Activated CD8-positive, alpha-beta memory T cell treated with anti-CD3 and anti-CD28 coated beads, Interleukin-2, amount 50 U/mL, for 24 hours (primary cell): ENCODE measurements at regions not wholly inside any gene's neighbourhood (a gene's known extent, or its start where the extent isn't known, plus 50 kb on each side); places are given as distances from the start of the nearest gene placed in this dataset.

ENCODE experiments used
- DNase-seq: peaks from one replicate; pipeline ENCODE4 v3.0.0-alpha.2; 2020; ENCODE audit errors: extremely low read depth

- DNase-seq: no peak
Measured at GRCh38 chr20:50392138-50392866, 117.9 kb upstream of the PTPN1 start.

DNA sequence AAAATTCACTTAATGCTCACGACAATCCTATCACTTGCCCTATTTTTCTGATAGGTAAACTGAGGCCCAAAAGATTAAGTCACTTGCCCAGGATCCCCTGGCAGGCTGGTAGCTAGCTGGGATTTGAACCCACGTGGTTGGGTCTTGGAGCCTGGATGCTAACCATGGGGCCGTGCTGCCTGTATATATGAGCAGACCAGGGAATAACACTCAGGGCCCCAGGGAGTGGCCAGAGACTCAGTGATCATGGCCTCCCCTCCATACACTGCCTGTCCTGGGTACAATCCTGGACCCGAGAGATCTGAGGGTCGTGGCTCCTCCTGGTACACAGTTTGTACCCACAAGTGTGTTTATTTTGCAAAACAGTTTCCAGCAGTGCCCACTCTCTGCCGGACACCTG is 116.9 kb upstream of the PTPN1 start:
- DNase-seq: no peak

DNA sequence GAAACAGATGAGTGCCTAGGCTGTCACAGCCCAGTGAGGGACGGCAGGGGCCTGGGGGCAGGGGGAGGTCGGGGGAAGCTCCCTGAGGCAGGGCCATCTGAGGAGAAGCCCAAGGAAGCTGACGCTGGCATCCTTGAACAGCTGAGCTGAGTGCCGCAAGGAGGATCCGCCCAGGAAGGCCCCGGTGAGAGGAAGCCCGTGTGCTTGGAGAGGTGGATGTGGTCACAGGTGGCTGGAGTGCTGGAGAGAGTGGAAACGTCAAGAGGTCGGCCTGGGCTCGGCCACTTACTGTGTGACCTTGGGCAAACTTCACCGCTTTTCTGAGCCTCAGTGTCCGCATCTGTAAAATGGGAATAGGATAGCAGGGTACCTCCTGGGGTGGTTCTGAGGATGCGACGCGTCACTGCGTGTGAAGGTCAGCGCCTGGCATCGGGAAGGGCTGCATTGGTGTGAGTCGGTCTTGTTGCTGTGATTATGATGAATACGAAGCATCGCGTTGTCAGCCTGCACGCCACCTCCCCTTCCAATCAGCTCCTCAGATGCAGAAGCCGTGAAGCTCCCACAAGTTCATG is 116.1 kb upstream of the PTPN1 start:
- DNase-seq: no peak

DNA sequence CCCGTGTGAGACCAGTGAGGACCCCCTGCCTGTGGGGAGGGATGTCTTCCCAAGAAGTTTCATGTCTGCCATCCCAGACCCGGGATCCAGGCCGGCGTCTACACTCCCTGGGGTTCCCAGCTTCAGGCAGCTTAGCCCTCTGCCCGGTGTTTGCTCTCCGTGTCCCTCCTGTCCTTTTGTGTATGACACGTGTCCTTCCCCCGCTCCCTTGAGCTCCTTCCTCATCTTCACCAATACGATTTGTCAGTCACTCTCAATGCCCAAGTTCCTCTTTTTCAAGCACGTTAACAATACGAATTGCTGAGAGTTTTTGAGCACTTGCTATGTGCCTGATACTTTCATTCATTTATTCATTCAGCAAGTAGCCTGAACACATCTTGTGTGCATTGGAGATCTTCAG is 115.6 kb upstream of the PTPN1 start:
- no peak for DNase-seq

DNA sequence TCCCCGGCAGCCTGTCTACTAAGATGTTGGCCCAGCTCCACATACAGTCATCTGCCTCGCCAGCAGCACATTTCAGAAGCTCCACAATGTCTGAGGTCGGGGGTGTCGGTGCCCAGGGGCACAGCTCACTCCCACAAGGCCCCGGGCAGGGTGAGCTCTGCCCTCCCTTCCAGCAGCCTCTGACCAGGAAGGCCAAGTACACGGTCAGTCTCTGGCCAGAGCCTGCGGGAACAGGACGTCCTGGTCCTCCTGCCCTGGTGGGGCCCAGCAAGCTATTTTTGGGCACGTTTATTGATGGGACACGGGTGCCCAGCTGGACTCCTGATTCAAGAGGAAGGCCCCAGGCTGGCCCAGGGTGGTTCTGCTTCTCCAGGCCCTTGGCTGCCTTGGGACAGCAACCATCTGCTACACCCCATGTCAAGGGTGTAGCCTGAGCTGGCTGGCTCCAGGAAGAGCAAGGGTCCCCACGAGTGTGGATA is 114.9 kb upstream of the PTPN1 start:
- DNase-seq: no peak

DNA sequence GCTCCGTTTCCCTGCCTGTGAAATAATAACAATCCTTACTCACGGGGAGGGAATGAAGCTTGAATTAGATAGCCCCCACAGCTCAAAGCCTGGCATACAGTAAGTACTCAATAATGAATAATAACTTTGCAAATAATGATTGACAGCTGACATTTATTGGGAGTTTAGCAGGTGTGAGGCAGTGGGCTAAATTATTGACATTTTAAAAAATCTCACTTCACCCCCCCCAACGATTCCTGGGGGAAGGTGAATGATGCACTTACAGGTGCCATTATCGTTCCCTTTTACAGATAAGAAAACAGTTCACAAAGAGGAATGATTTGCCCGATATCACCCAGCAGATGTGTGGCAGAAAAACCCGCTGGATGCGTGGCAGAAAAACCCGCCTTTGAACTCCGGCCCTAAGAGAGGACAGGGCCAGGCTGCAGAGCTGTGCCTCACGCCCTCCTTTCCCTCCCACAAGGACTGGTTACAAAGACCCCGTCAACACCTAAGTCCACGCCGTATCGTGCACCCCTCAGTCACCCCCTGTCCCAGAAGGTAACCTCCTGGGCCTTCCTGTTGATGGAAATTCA is 114.2 kb upstream of the PTPN1 start:
- DNase-seq: no peak

- DNase-seq: no peak
Measured at GRCh38 chr20:50396623-50397022, 113.6 kb upstream of the PTPN1 start.

GRCh38 chr20:50397058-50397457 is 113.1 kb upstream of the PTPN1 start:
- DNase-seq: no peak

DNA sequence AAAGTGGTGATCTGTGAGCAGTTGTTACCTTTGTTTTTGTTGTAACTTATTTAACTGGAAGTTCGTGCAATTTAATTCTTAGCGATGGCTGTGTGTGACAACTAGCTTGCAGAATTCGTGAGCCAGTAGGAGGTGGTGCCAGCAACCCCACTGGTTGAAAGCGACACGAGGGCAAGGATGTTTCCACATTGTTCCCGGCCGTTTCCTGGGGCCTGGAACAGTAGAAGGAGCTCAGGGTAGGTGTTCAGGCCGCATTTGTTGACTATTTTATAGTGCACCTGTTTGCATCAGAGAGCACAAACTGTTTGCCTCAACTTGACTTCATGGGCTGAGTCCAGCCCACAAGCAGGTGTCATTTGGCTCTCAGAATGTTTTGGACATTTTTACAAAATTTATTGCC is 112.1 kb upstream of the PTPN1 start:
- no peak for DNase-seq

- DNase-seq: no peak
Measured at GRCh38 chr20:50398471-50398820, 111.7 kb upstream of the PTPN1 start.

- no peak for DNase-seq
Measured at GRCh38 chr20:50398821-50399554, 111.2 kb upstream of the PTPN1 start.

GRCh38 chr20:50399555-50399916 is 110.6 kb upstream of the PTPN1 start:
- DNase-seq: no peak

GRCh38 chr20:50399917-50400704 is 110.1 kb upstream of the PTPN1 start:
- DNase-seq: no peak

DNA sequence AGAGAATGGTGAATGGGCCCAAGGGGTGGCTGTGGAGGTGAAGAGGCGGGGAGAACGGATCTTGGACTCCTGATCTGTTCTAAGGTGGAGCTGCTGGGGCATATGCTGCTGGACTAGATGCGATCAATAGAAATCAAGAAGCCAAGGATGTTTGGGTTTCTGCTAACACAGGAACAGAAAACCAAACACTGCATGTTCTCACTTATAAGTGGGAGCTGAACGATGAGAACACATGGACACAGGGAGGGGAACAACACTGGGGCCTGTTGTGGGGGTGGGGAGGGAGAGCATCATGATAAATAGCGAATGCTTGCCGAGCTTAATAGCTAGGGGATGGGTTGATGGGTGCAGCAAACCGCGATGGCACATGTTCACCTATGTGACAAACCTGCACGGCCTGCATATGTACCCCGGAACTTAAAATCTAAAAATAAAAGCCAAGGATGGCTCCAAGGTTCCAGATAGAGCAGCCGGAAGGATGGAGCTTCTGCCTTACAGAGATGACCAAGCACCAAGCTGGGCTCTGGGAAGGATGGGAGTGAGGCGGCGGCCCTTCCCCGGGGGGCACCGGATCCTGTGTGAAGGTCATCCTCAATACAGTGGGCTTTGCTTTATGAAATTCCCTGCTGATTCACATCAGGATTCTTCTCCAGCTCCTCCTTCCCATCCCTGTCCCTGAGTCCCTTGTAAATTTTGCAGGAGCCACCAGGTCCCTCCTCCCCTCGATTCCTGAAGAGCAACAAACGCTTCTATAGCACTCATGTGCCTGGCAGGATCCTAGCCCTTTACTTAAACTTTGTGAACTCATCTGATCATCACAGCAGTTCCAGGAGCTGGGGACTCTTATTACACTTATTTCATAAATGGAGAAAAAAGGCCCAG is 109.2 kb upstream of the PTPN1 start:
- no peak for DNase-seq

DNA sequence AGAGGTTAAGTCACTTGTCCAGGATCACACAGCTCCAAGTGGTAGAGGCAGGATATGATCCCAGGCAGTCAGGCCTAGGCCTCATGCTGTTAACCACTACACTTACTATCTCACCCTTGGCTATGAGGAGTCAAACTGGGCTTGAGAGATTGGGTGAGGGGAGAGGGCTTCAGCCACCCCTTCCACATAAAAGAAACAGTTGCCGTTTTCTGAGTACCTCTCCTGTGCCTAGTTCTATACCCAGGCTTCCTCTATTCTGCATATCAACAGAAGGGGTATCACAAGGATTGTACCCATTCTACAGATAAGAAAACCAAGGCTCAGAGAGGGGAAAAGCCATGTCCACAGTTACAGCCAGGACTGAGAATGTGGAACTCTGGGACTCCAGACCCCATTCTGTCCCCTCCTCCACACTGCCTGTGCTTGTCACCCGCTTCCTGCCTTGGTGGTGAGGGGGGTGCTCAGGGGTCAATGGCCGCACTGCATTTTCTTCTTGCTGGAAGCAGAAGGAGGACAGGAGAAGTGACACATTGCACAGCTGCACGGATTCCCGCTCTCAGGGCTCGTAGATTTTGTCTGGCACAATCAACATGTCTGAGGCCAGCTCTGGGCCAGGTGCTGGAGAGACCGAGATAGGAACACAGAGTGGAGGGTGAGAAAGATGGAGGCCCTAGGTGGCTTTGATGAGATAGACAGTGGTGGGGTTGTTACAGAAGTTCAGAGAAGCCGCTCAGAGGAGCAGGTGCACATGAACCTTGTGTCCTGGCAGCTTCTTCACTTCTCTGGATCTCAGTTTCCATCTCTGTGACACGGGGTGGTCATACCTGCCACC is 108.4 kb upstream of the PTPN1 start:
- DNase-seq: no peak

GRCh38 chr20:50403565-50404418 is 106.4 kb upstream of the PTPN1 start:
- no peak for DNase-seq

DNA sequence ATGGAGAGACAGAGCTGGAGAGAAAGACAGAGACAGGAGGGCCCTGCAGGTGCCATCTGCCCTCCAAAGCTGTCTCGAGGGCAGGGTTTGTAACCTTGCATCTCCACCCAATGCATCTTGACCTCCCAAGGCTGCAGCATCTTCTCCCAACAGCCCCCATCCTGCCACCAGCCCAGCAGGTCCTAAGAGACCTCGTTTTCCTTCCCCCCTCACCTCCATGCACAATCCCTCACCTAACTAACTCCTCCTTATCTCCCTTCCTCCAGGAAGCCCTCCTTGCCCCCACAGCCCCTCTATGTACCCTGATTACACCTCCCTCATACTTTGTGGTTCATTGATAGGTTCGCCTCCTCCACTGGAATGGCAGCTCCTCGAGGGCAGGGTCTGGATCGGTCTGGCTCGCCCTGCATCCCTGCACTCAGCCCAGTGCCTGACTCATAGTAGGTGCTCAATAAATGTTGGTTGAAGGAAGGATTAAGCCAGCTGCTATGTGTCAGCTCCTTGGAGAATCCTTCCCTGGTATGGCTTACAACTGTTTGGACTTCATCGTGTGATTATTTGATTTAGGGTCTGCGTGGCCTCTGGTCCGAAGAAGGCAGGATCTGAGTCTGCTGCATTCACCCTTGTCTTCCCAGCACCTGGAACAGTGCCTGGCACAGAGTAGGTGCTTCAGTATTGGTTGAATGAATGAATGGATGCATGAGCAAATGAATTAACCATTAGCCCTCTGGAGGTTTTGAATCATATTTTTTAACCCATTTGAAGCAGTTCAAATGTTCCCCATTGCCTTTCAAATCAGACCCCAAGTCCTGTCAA is 105.6 kb upstream of the PTPN1 start:
- DNase-seq: no peak

DNA sequence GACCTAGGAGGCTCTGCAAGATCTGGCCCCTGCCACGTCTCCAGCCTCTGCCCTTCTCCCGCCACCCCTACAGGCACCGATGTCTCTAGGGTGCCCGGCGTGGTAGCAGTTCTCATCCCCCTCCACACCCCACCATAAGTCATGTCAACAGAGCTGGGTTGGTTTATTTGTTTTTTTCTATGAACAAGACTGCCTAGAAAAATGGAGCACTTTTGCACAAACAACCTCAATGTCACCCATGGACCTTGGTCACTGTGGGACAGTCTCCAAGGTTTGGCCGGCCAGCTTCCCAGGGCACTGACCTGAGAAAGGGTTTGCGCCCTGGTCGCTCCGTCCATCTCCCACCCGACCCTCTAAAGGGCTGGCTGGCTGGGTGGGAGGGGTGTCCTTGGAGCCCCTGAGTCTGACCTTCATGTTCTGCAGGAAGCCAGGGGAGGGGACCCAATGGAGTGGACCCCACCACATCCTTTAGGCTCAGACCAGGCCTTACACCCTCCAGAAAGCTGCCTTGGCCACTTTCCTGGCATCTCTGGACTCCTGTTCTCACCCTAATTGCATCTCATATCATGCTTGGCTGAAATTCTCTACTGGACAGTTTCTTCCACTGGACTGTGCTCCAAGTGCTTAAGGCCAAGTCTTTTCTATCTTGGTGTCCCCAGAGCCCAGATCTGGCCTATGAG is 104.8 kb upstream of the PTPN1 start:
- no peak for DNase-seq
